ENCODE measurements at regions not wholly inside any gene's neighbourhood (a gene's known extent, or its start where the extent isn't known, plus 50 kb on each side); places are given as distances from the start of the nearest gene placed in this dataset.

- DNase-seq (ENCODE audit: low read depth, low spot score): no peak
Measured at GRCh38 chr1:87165177-87165576, 163.5 kb upstream of the LMO4 start.

- DNase-seq (ENCODE audit: low read depth, low spot score): no peak
Measured at GRCh38 chr1:87167157-87167789, 161.4 kb upstream of the LMO4 start.

DNA sequence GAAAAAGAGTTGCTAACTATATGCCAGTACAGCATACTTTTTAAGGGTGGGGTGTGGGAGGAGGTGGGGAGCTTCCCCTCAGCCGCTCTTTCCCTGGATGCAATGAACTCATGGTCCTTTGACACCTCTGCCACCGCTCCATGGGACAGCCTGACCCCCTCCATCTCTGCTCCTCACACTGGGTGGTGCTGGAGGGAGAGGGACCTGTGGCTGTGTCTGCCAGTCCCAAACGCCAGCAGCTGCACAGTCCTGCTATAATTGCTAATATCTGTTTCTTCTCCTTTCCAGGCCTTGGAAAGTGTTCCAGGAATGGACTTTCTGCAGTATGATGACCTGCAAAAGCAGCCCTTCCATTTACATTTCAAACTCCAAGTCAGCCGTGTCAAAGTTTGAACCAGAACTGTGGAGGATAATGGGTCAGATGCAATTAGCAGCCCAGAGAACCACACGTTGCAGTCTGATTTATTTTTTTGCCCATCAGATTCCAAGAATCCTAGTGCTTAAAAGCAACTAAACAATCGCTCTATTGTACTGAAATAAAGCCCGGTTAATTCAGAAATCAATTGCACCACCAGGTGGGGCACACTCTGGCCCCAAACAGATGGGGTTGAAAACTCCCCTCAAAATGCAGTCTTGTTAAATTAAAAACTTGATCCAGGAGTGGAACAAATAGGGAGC, 160.7 kb upstream of the LMO4 start:
- no peak for DNase-seq (ENCODE audit: low read depth, low spot score)

GRCh38 chr1:87169263-87169910, 159.3 kb upstream of the LMO4 start:
- DNase-seq (ENCODE audit: low read depth, low spot score): no peak

- no peak for DNase-seq (ENCODE audit: low read depth, low spot score)
Measured at GRCh38 chr1:87170157-87170556, 158.5 kb upstream of the LMO4 start.

GRCh38 chr1:87170931-87171598, 157.6 kb upstream of the LMO4 start:
- no peak for DNase-seq (ENCODE audit: low read depth, low spot score)

GRCh38 chr1:87173231-87173630, 155.4 kb upstream of the LMO4 start:
- no peak for DNase-seq (ENCODE audit: low read depth, low spot score)

GRCh38 chr1:87174724-87175245, 153.9 kb upstream of the LMO4 start:
- DNase-seq (ENCODE audit: low read depth, low spot score): no peak

DNA sequence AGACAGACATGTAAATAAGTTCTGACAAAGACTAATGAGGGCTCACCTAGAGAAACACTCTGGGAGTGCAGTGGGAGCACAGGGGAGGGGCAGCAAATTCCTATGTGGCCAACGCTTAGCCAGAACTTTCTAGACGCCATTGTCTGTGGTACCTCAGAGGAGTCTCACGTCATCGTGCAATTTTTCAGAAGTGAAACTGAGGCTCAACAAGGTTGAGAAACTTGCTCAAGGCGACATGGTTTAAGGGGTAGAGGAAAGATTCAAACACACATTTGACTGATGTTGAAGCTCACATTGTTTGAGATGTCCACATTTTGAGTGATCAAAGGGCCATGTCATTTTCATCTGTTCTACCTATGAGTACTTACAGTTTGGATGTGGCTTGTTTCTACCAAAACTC, 152.6 kb upstream of the LMO4 start:
- no peak for DNase-seq (ENCODE audit: low read depth, low spot score)

GRCh38 chr1:87176514-87176913, 152.2 kb upstream of the LMO4 start:
- DNase-seq (ENCODE audit: low read depth, low spot score): no peak

GRCh38 chr1:87178441-87178840, 150.2 kb upstream of the LMO4 start:
- DNase-seq (ENCODE audit: low read depth, low spot score): no peak

DNA sequence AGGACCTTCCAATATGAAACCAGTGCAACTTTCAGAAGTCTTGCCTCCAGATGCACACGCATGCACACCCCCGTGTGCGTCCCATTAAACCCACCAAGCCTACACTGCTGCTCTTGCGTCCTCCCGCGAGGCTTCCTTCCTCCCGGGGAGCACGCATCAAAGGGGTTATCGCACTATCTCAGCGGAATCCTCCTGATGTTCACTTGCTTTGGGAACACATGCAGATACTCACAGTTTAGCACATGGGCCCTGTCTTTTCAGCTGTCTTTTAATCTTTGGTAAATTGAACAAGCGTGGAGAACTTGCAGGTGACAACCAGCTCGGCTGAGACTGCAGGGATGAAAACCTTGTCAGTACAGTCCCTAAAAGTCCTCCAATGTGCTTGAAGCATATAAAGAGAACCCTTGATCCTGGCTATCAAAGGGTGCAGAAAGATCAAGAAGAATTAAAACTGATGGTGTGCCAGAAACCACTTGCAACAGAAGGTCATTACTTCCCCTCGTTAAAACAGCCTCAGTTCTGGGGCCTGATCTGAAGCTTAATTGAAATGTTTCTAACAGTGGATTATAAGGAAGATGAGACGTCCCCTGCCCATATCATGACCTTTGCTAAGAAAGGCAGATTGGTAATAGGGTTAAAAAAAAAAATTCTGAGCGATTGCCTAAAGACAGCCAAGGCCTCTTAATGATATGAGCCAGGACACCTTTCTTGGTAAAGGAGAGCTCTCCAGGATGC, 149.4 kb upstream of the LMO4 start:
- DNase-seq (ENCODE audit: low read depth, low spot score): no peak

GRCh38 chr1:87179851-87180519, 148.7 kb upstream of the LMO4 start:
- DNase-seq (ENCODE audit: low read depth, low spot score): no peak

DNA sequence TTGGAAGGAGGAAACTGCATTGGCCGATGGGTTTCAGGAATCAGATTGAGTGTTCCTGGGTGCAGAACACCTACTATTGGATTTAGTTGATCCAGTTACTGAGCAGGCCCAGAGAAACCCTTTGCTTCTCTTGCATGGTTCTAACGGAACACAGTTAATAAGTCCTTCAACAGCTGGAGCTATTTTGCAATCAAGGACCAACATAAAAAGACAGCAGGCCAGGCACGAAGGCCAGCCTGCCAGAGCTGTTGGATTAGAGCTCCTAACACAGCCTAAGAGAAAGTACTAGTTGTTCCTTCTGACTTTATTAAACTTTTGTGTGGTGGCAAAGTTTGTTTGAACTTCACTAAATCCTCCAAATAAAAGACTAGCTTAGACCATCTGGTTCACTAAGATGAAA, 148.0 kb upstream of the LMO4 start:
- no peak for DNase-seq (ENCODE audit: low read depth, low spot score)

DNA sequence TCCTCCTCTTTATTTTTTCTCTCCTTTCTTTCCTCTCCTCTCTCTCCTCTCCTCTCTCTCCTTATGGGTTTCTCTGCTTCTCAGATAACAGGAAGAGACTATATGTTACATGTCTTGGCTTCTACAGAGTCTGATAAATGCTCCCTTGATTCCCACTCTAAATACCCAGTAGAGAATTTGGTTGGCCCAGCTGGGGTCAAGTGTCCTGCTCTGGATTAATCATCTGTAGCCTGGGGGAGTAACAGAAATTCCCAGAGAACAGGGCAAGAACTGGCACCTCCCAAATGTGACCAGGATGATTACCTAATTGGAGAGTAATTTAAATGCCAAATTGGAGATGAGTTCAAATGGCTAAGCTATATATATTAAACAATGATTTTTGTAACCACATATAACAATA, 146.1 kb upstream of the LMO4 start:
- no peak for DNase-seq (ENCODE audit: low read depth, low spot score)

DNA sequence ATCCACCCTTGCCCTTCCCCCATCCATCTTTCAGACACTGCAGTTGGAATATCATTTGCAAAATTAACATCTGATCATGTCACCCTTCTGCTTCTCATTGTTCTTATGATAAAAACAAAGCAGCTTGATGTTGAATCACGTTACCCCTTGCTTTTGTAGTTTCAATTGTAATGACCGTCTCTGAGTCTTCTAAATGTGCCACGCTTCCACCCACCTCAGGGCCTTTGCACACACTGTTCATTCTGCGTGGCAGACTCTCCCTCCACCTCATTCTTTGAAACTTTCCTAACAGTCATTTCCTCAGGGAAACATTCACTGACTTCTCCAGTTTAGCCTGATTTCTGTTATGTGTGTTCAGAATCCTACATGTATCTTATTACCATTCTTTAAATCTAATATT, 143.6 kb upstream of the LMO4 start:
- no peak for DNase-seq (ENCODE audit: low read depth, low spot score)

DNA sequence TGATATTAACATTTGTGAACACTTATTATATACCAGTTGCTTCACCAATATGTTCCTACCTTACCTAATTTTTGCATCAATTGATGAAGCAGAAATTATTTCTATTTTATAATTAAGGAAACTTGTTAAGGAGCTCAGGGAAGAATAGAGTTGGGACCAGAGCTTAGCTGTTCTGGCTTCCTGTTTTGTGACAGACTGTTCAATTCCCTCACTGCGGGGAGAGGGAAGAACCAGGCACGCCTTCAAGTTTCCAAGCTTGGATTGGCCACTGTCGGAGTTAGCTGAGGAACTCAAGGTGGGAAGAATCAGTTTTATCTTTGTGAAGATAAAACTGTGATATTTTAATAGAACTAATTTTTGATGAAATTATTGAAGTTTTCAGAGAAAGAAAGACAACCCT, 142.3 kb upstream of the LMO4 start:
- DNase-seq (ENCODE audit: low read depth, low spot score): no peak

DNA sequence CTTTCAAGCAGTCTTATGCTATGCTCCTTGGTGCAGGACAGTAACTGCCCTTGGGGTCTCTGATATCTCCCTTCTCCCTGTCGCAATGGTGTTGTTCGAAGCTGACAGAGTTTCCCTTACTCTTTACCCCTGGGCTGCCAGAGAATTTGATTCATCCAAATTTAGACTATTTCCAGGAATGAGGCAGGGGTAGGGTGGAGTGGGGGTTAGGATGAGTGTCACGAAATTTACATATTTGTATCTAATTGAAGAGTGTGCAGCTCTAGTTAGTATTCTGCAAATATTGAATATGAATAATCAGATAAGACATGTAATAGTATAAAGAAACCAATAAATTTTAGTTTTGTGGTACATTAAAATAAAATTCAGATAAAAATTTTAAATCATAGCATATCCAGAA, 140.0 kb upstream of the LMO4 start:
- no peak for DNase-seq (ENCODE audit: low read depth, low spot score)

GRCh38 chr1:87190402-87190801, 138.3 kb upstream of the LMO4 start:
- DNase-seq (ENCODE audit: low read depth, low spot score): no peak

GRCh38 chr1:87191646-87192045, 137.0 kb upstream of the LMO4 start:
- no peak for DNase-seq (ENCODE audit: low read depth, low spot score)

GRCh38 chr1:87194271-87194774, 134.4 kb upstream of the LMO4 start:
- no peak for DNase-seq (ENCODE audit: low read depth, low spot score)
